H9 (cell line): ENCODE measurements at regions not wholly inside any gene's neighbourhood (a gene's known extent, or its start where the extent isn't known, plus 50 kb on each side); places are given as distances from the start of the nearest gene placed in this dataset.

Source experiments
- DNase-seq: peaks from one replicate; pipeline ENCODE4 v3.0.0-alpha.2; 2017
- H2AFZ ChIP-seq: one replicate; pipeline ENCODE4 v1.6.1; 2013; ENCODE audit warnings: mild to moderate bottlenecking, low read length, control low read depth, moderate library complexity
- H2AK5ac ChIP-seq: 2 replicates; pipeline ENCODE4 v1.6.1; 2013; ENCODE audit warnings: low read length, control low read depth, mixed read lengths; ENCODE audit not compliant: insufficient read length
- H2BK120ac ChIP-seq: one replicate; pipeline ENCODE4 v1.6.1; 2013; ENCODE audit warnings: low read depth, mild to moderate bottlenecking, low read length, control low read depth, inconsistent platforms; ENCODE audit not compliant: poor library complexity, severe bottlenecking
- H2BK12ac ChIP-seq: 2 replicates; pipeline ENCODE4 v1.6.1; 2013; ENCODE audit warnings: low read length, control low read depth, mixed read lengths, low read depth; ENCODE audit not compliant: insufficient read length
- H2BK15ac ChIP-seq: 2 replicates; pipeline ENCODE4 v1.6.1; 2013; ENCODE audit warnings: low read depth, low read length, control low read depth
- H2BK20ac ChIP-seq: one replicate; pipeline ENCODE4 v1.6.1; 2013; ENCODE audit warnings: low read depth, mild to moderate bottlenecking, low read length, control low read depth, inconsistent platforms; ENCODE audit not compliant: poor library complexity, severe bottlenecking
- H2BK5ac ChIP-seq: 2 replicates; pipeline ENCODE4 v1.6.1; 2013; ENCODE audit warnings: low read length, control low read depth, mixed read lengths; ENCODE audit not compliant: insufficient read length
- H3K14ac ChIP-seq: 2 replicates; pipeline ENCODE4 v1.6.1; 2013; ENCODE audit warnings: low read length, control low read depth; ENCODE audit not compliant: insufficient read depth
- H3K18ac ChIP-seq: 2 replicates; pipeline ENCODE4 v1.6.1; 2013; ENCODE audit warnings: low read depth, mild to moderate bottlenecking, mixed read lengths, low read length, control low read depth; ENCODE audit not compliant: insufficient read length
- H3K23ac ChIP-seq: 2 replicates; pipeline ENCODE4 v1.6.1; 2013; ENCODE audit warnings: low read length, control low read depth, mixed read lengths, low read depth; ENCODE audit not compliant: insufficient read length
- H3K23me2 ChIP-seq: 2 replicates; pipeline ENCODE4 v1.6.1; 2013; ENCODE audit warnings: low read depth, mild to moderate bottlenecking, mixed read lengths, low read length, control low read depth; ENCODE audit not compliant: insufficient read length, poor library complexity, severe bottlenecking
- H3K27ac ChIP-seq: 2 replicates; pipeline ENCODE4 v1.5.1; 2013; ENCODE audit warnings: low read length, control low read depth, mixed read lengths, low read depth; ENCODE audit not compliant: insufficient read length
- H3K27me3 ChIP-seq: 2 replicates; pipeline ENCODE4 v1.6.1; 2013; ENCODE audit warnings: low read length, control low read depth, inconsistent platforms; ENCODE audit not compliant: insufficient read depth
- H3K4ac ChIP-seq: 2 replicates; pipeline ENCODE4 v1.6.1; 2013; ENCODE audit warnings: low read depth, mild to moderate bottlenecking, control low read depth, inconsistent platforms, low read length, moderate library complexity
- H3K4me1 ChIP-seq: 2 replicates; pipeline ENCODE4 v1.6.1; 2013; ENCODE audit warnings: low read length, control low read depth, inconsistent platforms; ENCODE audit not compliant: insufficient read depth
- H3K4me2 ChIP-seq: 2 replicates; pipeline ENCODE4 v1.6.1; 2013; ENCODE audit warnings: low read length, control low read depth, mixed read lengths; ENCODE audit not compliant: insufficient read length, insufficient read depth
- H3K56ac ChIP-seq: 2 replicates; pipeline ENCODE4 v1.6.1; 2013; ENCODE audit warnings: low read depth, mild to moderate bottlenecking, mixed read lengths, low read length, control low read depth; ENCODE audit not compliant: insufficient read length
- H3K79me1 ChIP-seq: 2 replicates; pipeline ENCODE4 v1.6.1; 2013; ENCODE audit warnings: low read depth, mild to moderate bottlenecking, moderate library complexity, low read length, control low read depth, inconsistent platforms; ENCODE audit not compliant: insufficient read depth, poor library complexity, severe bottlenecking
- H3K79me2 ChIP-seq: 2 replicates; pipeline ENCODE4 v1.6.1; 2013; ENCODE audit warnings: low read length, control low read depth, inconsistent platforms; ENCODE audit not compliant: insufficient read depth
- H3K9ac ChIP-seq: 2 replicates; pipeline ENCODE4 v1.6.1; 2013; ENCODE audit warnings: low read length, control low read depth, mixed read lengths; ENCODE audit not compliant: insufficient read length; ENCODE audit errors: extremely low read depth
- H3K9me3 ChIP-seq: one replicate; pipeline ENCODE4 v1.6.1; 2013; ENCODE audit warnings: low read depth, low read length, inconsistent platforms; ENCODE audit not compliant: control insufficient read depth
- H3T11ph ChIP-seq: one replicate; pipeline ENCODE4 v1.6.1; 2013; ENCODE audit warnings: mild to moderate bottlenecking, low read length, control low read depth, inconsistent platforms
- H4K20me1 ChIP-seq: one replicate; pipeline ENCODE4 v1.6.1; 2013; ENCODE audit not compliant: control insufficient read depth, insufficient read length, insufficient read depth
- H4K5ac ChIP-seq: 2 replicates; pipeline ENCODE4 v1.6.1; 2013; ENCODE audit warnings: low read depth, mild to moderate bottlenecking, mixed read lengths, low read length, control low read depth; ENCODE audit not compliant: insufficient read length
- H4K8ac ChIP-seq: replicated peaks from 2 replicates; pipeline ENCODE4 v1.6.1; 2013; ENCODE audit warnings: low read length, control low read depth, mixed read lengths, low read depth; ENCODE audit not compliant: insufficient read length
- H4K91ac ChIP-seq: 2 replicates; pipeline ENCODE4 v1.6.1; 2013; ENCODE audit warnings: low read depth, mild to moderate bottlenecking, moderate library complexity, mixed read lengths, low read length, control low read depth; ENCODE audit not compliant: insufficient read length
- H3K27ac Mint-ChIP-seq, 3 experiments: 2 replicates in 2 of 3; 3 replicates in 1 of 3; pipeline ENCODE4 v1.8.0; 2020 to 2021; ENCODE audit warnings: mixed read lengths in 3 of 3, mild to moderate bottlenecking in 1 of 3, moderate library complexity in 1 of 3
- H3K27me3 Mint-ChIP-seq: 2 replicates; pipeline ENCODE4 v1.8.0; 2021; ENCODE audit warnings: low read depth, mild to moderate bottlenecking, moderate library complexity, mixed read lengths
- H3K36me3 Mint-ChIP-seq, 3 experiments: 2 replicates in 2 of 3; 3 replicates in 1 of 3; pipeline ENCODE4 v1.8.0; 2020 to 2021; ENCODE audit warnings: low read depth in 3 of 3, mixed read lengths in 3 of 3; ENCODE audit not compliant: insufficient read depth in 1 of 3
- H3K4me1 Mint-ChIP-seq, 2 experiments: 2 replicates each; pipeline ENCODE4 v1.8.0; 2020; ENCODE audit warnings: mixed read lengths in 2 of 2
- H3K4me3 Mint-ChIP-seq, 2 experiments: 2 replicates in 1 of 2; 3 replicates in 1 of 2; pipeline ENCODE4 v1.8.0; 2020 to 2021; ENCODE audit warnings: mild to moderate bottlenecking in 2 of 2, mixed read lengths in 2 of 2, moderate library complexity in 1 of 2
- H3K9me3 Mint-ChIP-seq, 2 experiments: 2 replicates in 1 of 2; 3 replicates in 1 of 2; pipeline ENCODE4 v1.8.0; 2020; ENCODE audit warnings: mild to moderate bottlenecking in 2 of 2, mixed read lengths in 2 of 2, moderate library complexity in 1 of 2
- WGBS: extraction: QIAGEN DNeasy Blood & Tissue Kit; methylation state at CpG from one replicate; pipeline ENCODE4 v1.1.7; 2013; ENCODE audit warnings: missing lambda C conversion rate, low lambda C conversion rate, mixed read lengths; ENCODE audit not compliant: insufficient read length; ENCODE audit errors: extremely low coverage; 5-methylcytosine and 5-hydroxymethylcytosine counted together
- TF ChIP-seq, protein P1 (sequence below): fragments of 200-600 bp; sonication (generic); conservative IDR thresholded peaks from 3 replicates; pipeline ENCODE4 v1.8.0; 2021; ENCODE audit warnings: antibody characterized with exemption, mild to moderate bottlenecking

DNA sequence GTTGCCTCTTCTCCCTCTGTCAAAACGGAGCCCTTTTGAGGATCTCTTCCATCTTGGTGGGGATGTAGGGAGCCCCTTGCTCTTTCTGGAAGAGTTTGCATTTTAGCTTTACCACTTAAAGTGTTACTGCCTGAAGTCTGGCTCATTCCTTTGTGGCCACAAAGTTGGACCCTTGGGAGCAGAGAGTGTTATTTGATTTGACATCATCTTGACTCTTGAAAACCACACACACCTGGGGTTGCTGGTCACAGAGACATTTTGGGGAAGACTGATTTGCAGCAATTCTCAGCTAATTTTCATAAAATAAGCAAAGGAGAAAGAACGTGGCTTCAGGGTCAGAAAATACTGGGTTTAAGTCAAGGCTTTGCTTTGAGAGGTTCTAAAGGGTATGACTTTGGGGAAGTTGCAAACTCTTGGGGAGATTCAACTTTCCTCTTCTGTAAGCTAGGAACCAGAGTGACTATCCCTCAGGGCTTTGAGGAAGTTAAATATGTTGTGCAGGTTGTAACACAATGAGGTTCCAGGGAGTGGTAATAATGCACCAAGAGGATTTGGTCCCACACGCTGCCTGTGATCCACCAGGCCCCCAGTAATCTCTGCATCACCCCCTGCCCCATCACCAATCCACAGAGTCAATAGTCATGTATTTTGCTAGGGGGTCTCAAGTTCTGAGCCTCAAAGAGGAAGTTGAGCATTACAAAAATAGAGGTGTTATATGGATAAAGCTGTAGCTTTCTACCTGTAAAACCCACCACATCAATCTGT is 141.6 kb upstream of the SLC24A3 start:
- H4K20me1 ChIP-seq = no peaks in the 10 kb centered on the region
- Mint-ChIP-seq H3K4me1 (peaks cover 14 to 21% of the 10 kb centered on the region in 2 experiments), H3K27me3 (no peaks in the 10 kb centered on the region; the same call in 1 of the 2 replicates), H3K9me3 (peaks cover 24 to 30% of the 10 kb centered on the region in 2 experiments), H3K27ac (no peak overlapping the region), H3K36me3 (peaks cover 2 to 20% (median 5%) of the 10 kb centered on the region in 3 experiments; a peak in 6 of 7 replicates), H3K4me3 (no peak overlapping the region)
- H2AFZ ChIP-seq = no peak overlapping the region
- no peak for DNase-seq
- H4K5ac ChIP-seq = no peak overlapping the region
- no peak overlapping the region for H3K14ac ChIP-seq
- H3K23me2 ChIP-seq = no peaks in the 10 kb centered on the region
- no peak overlapping the region for H3K4me2 ChIP-seq
- no CpG with 5 or more reads among the region's 3 CpGs for WGBS
- H3K79me1 ChIP-seq = no peaks in the 10 kb centered on the region
- H3K79me2 ChIP-seq = no peaks in the 10 kb centered on the region
- no peak overlapping the region for H2BK120ac ChIP-seq
- H3K9me3 ChIP-seq = peaks cover 16% of the 10 kb centered on the region
- no peak overlapping the region for H3K9ac ChIP-seq
- TF ChIP-seq, protein P1, sequence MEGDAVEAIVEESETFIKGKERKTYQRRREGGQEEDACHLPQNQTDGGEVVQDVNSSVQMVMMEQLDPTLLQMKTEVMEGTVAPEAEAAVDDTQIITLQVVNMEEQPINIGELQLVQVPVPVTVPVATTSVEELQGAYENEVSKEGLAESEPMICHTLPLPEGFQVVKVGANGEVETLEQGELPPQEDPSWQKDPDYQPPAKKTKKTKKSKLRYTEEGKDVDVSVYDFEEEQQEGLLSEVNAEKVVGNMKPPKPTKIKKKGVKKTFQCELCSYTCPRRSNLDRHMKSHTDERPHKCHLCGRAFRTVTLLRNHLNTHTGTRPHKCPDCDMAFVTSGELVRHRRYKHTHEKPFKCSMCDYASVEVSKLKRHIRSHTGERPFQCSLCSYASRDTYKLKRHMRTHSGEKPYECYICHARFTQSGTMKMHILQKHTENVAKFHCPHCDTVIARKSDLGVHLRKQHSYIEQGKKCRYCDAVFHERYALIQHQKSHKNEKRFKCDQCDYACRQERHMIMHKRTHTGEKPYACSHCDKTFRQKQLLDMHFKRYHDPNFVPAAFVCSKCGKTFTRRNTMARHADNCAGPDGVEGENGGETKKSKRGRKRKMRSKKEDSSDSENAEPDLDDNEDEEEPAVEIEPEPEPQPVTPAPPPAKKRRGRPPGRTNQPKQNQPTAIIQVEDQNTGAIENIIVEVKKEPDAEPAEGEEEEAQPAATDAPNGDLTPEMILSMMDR = no peak
- H2AK5ac ChIP-seq = no peak overlapping the region
- H3K27ac ChIP-seq = no peak overlapping the region
- H3K27me3 ChIP-seq = no peaks in the 10 kb centered on the region
- H2BK12ac ChIP-seq = no peak overlapping the region
- H2BK20ac ChIP-seq = no peak overlapping the region
- H2BK15ac ChIP-seq = no peak overlapping the region
- no peak overlapping the region for H4K8ac ChIP-seq
- H4K91ac ChIP-seq = no peak overlapping the region
- no peak overlapping the region for H2BK5ac ChIP-seq
- no peaks in the 10 kb centered on the region; the same call in 1 of the 2 replicates for H3K4me1 ChIP-seq
- H3K18ac ChIP-seq = no peak overlapping the region
- no peak overlapping the region for H3K23ac ChIP-seq
- no peak overlapping the region for H3K56ac ChIP-seq
- no peak overlapping the region for H3K4ac ChIP-seq
- no peak overlapping the region for H3T11ph ChIP-seq
